H1 (cell line): ENCODE measurements at regions not wholly inside any gene's neighbourhood (a gene's known extent, or its start where the extent isn't known, plus 50 kb on each side); places are given as distances from the start of the nearest gene placed in this dataset.
A peak's percentile ranks its signal among the peaks of the same experiment; 100 is the strongest.

Source experiments
- CTCF ChIA-PET: fragments of 300-600 bp; sonication (Branson Sonifier 250); formaldehyde crosslinking; loops from one replicate; lab custom pipeline; 2021; ENCODE audit not compliant: partially characterized antibody; lab: Charles Lee
- POLR2A ChIA-PET: fragments of 300-600 bp; sonication (Branson Sonifier 250); formaldehyde crosslinking; loops from one replicate; lab custom pipeline; 2021; ENCODE audit warnings: inconsistent platforms; ENCODE audit not compliant: partially characterized antibody; lab: Charles Lee
- DNase-seq, 2 experiments: peaks; one replicate each; pipeline versions ENCODE4 v3.0.0 to v3.0.0-alpha.2; 2010 to 2022; ENCODE audit warnings: low spot score in 2 of 2, low read depth in 1 of 2, mixed read lengths in 1 of 2
- FAIRE-seq: peaks from 2 replicates; lab custom pipeline; 2011; peaks lifted over from hg19 to GRCh38; lab: Jason Lieb, UNC
- H2AFZ ChIP-seq: 2 replicates; pipeline ENCODE4 v1.8.1; 2012; ENCODE audit warnings: low read length, inconsistent platforms
- H2AK5ac ChIP-seq: 2 replicates; pipeline ENCODE4 v1.6.1; 2013; ENCODE audit warnings: low read depth, low read length
- H2BK120ac ChIP-seq: replicated peaks from 2 replicates; pipeline ENCODE3; 2013; ENCODE audit warnings: low read depth, low read length, inconsistent platforms
- H2BK12ac ChIP-seq: 2 replicates; pipeline ENCODE4 v1.6.1; 2013; ENCODE audit warnings: low read depth, low read length
- H2BK15ac ChIP-seq: 2 replicates; pipeline ENCODE4 v1.6.1; 2013; ENCODE audit warnings: low read length
- H2BK20ac ChIP-seq: 2 replicates; pipeline ENCODE4 v1.6.1; 2013; ENCODE audit warnings: low read length
- H2BK5ac ChIP-seq: 2 replicates; pipeline ENCODE4 v1.6.1; 2013; ENCODE audit warnings: low read depth, low read length
- H3K14ac ChIP-seq: 2 replicates; pipeline ENCODE4 v1.6.1; 2013; ENCODE audit warnings: inconsistent platforms; ENCODE audit not compliant: insufficient read length
- H3K18ac ChIP-seq: 2 replicates; pipeline ENCODE4 v1.6.1; 2013; ENCODE audit warnings: low read length; ENCODE audit errors: extremely low read depth
- H3K23ac ChIP-seq: 2 replicates; pipeline ENCODE4 v1.6.1; 2013; ENCODE audit warnings: inconsistent platforms; ENCODE audit not compliant: insufficient read length
- H3K23me2 ChIP-seq: 2 replicates; pipeline ENCODE4 v1.6.1; 2013; ENCODE audit warnings: low read depth, low read length
- H3K27ac ChIP-seq: 2 replicates; pipeline ENCODE4 v1.6.1; 2011; ENCODE audit warnings: low read depth, low read length, inconsistent platforms
- H3K27me3 ChIP-seq, 4 experiments: replicated peaks in 1 of 4; 1 replicate in 1 of 4; 2 replicates in 3 of 4; pipeline versions ENCODE4 v1.6.1 to v1.8.1; 2011 to 2013; ENCODE audit warnings: low read length in 3 of 4, mild to moderate bottlenecking in 3 of 4, inconsistent platforms in 2 of 4, mixed read lengths in 2 of 4, moderate library complexity in 1 of 4; ENCODE audit not compliant: control insufficient read depth in 3 of 4, insufficient read depth in 3 of 4; ENCODE audit errors: extremely low read depth in 1 of 4
- H3K36me3 ChIP-seq, 4 experiments: 2 replicates each; pipeline versions ENCODE4 v1.6.1 to v1.8.1; 2011 to 2013; ENCODE audit warnings: mild to moderate bottlenecking in 4 of 4, low read length in 3 of 4, moderate library complexity in 2 of 4, control low read depth in 1 of 4, inconsistent platforms in 1 of 4; ENCODE audit not compliant: insufficient read depth in 4 of 4, control insufficient read depth in 2 of 4
- H3K4ac ChIP-seq: replicated peaks from 2 replicates; pipeline ENCODE3; 2013; ENCODE audit warnings: low read length, low read depth, mixed read lengths, inconsistent platforms; ENCODE audit not compliant: insufficient read length
- H3K4me1 ChIP-seq, 4 experiments: replicated peaks in 1 of 4; 1 replicate in 1 of 4; 2 replicates in 3 of 4; pipeline versions ENCODE4 v1.6.1 to v1.8.1; 2011 to 2013; ENCODE audit warnings: low read length in 3 of 4, inconsistent platforms in 2 of 4, mixed read lengths in 1 of 4; ENCODE audit not compliant: insufficient read depth in 4 of 4, control insufficient read depth in 3 of 4
- H3K4me2 ChIP-seq, 2 experiments: 2 replicates each; pipeline versions ENCODE4 v1.6.1 to v1.8.1; 2011 to 2013; ENCODE audit warnings: low read depth in 2 of 2, low read length in 2 of 2, control low read depth in 1 of 2, inconsistent platforms in 1 of 2, mild to moderate bottlenecking in 1 of 2; ENCODE audit not compliant: insufficient read depth in 1 of 2
- H3K4me3 ChIP-seq, 4 experiments: fragments of 200-600, 300-600 bp in 1 of 4; sonication (generic), shearing (Covaris generic), sonication (Bioruptor Twin) in 1 of 4; 2 replicates each; pipeline versions ENCODE4 v1.5.1 to v1.8.1; 2011 to 2016; ENCODE audit warnings: low read length in 4 of 4, low read depth in 3 of 4, control low read depth in 2 of 4, inconsistent platforms in 2 of 4, mild to moderate bottlenecking in 2 of 4, mixed read lengths in 1 of 4, moderate library complexity in 1 of 4; ENCODE audit not compliant: insufficient read depth in 2 of 4; ENCODE audit errors: extremely low read depth in 1 of 4
- H3K56ac ChIP-seq: replicated peaks from 2 replicates; pipeline ENCODE3; 2013; ENCODE audit warnings: low read depth, mild to moderate bottlenecking, mixed read lengths, low read length, inconsistent platforms; ENCODE audit not compliant: insufficient read length
- H3K79me1 ChIP-seq: 2 replicates; pipeline ENCODE4 v1.6.1; 2013; ENCODE audit warnings: low read depth, low read length, control low read depth
- H3K79me2 ChIP-seq, 2 experiments: 2 replicates each; pipeline versions ENCODE4 v1.6.1 to v1.8.1; 2012 to 2013; ENCODE audit warnings: low read length in 2 of 2, mild to moderate bottlenecking in 2 of 2, inconsistent platforms in 1 of 2; ENCODE audit not compliant: insufficient read depth in 2 of 2, control insufficient read depth in 1 of 2
- H3K9ac ChIP-seq, 4 experiments: replicated peaks in 1 of 4; 1 replicate in 1 of 4; 2 replicates in 3 of 4; pipeline versions ENCODE4 v1.6.1 to v1.8.1; 2011 to 2013; ENCODE audit warnings: low read depth in 3 of 4, low read length in 3 of 4, control low read depth in 2 of 4, mild to moderate bottlenecking in 2 of 4, moderate library complexity in 2 of 4, inconsistent platforms in 1 of 4; ENCODE audit errors: extremely low read depth in 1 of 4
- H3K9me3 ChIP-seq, 2 experiments: 2 replicates each; pipeline versions ENCODE4 v1.6.1 to v1.8.1; 2012 to 2013; ENCODE audit warnings: mild to moderate bottlenecking in 2 of 2, moderate library complexity in 2 of 2, control low read depth in 1 of 2, inconsistent platforms in 1 of 2, low read depth in 1 of 2, low read length in 1 of 2, mixed read lengths in 1 of 2; ENCODE audit not compliant: insufficient read depth in 2 of 2
- H4K20me1 ChIP-seq, 2 experiments: replicated peaks in 1 of 2; 2 replicates each; pipeline versions ENCODE3 to v1.8.1; 2011 to 2013; ENCODE audit warnings: inconsistent platforms in 2 of 2, low read length in 2 of 2, mild to moderate bottlenecking in 1 of 2; ENCODE audit not compliant: insufficient read depth in 2 of 2, control insufficient read depth in 1 of 2
- H4K5ac ChIP-seq: 2 replicates; pipeline ENCODE4 v1.6.1; 2013; ENCODE audit warnings: low read length, low read depth, mixed read lengths, inconsistent platforms; ENCODE audit not compliant: insufficient read length
- H4K8ac ChIP-seq: 2 replicates; pipeline ENCODE4 v1.8.0; 2013; ENCODE audit warnings: mild to moderate bottlenecking, moderate library complexity, low read length, inconsistent platforms; ENCODE audit not compliant: insufficient read depth; ENCODE audit errors: extremely low read depth
- H4K91ac ChIP-seq: replicated peaks from 2 replicates; pipeline ENCODE3; 2013; ENCODE audit warnings: low read length, mixed read lengths, inconsistent platforms; ENCODE audit not compliant: insufficient read length
- BCL11A ChIP-seq, 2 experiments: IDR thresholded peaks; one replicate each; pipeline ENCODE4 v1.6.1; 2011; ENCODE audit warnings: low read depth in 2 of 2, low read length in 2 of 2, mild to moderate bottlenecking in 2 of 2
- BRCA1 ChIP-seq: IDR thresholded peaks from 2 replicates; pipeline ENCODE4 v1.6.1; 2012; ENCODE audit warnings: low read depth, low read length, improper control_type of control experiment
- CBX5 ChIP-seq: fragments of 300-800, 300-1000 bp; sonication (generic); IDR thresholded peaks from 2 replicates; pipeline ENCODE4 v1.7.1; 2016; ENCODE audit warnings: antibody characterized with exemption, low read length, low read depth
- CBX8 ChIP-seq: fragments of 300-800, 300-1000 bp; sonication (generic); IDR thresholded peaks from 2 replicates; pipeline ENCODE4 v1.7.1; 2016; ENCODE audit warnings: low read depth, low read length, borderline replicate concordance
- CEBPB ChIP-seq: IDR thresholded peaks from 2 replicates; pipeline ENCODE4 v1.6.1; 2012; ENCODE audit warnings: low read depth, low read length
- CHD1 ChIP-seq: IDR thresholded peaks from 2 replicates; pipeline ENCODE4 v1.6.1; 2012; ENCODE audit warnings: low read depth, low read length, improper control_type of control experiment
- EP300 ChIP-seq, 2 experiments: IDR thresholded peaks; 1 replicate in 1 of 2; 2 replicates in 1 of 2; pipeline ENCODE4 v1.6.1; 2011 to 2012; ENCODE audit warnings: low read depth in 2 of 2, low read length in 2 of 2, mild to moderate bottlenecking in 2 of 2, borderline replicate concordance in 1 of 2, inconsistent platforms in 1 of 2, moderate library complexity in 1 of 2
- FOSL1 ChIP-seq: IDR thresholded peaks from 2 replicates; pipeline ENCODE4 v1.6.1; 2011; ENCODE audit warnings: mild to moderate bottlenecking, low read depth, low read length, moderate library complexity; ENCODE audit not compliant: insufficient read depth
- JUN ChIP-seq: IDR thresholded peaks from 2 replicates; pipeline ENCODE4 v1.6.1; 2011; ENCODE audit warnings: low read depth, mild to moderate bottlenecking, improper control_type of control experiment, low read length
- JUND ChIP-seq: IDR thresholded peaks from 2 replicates; pipeline ENCODE4 v1.6.1; 2011; ENCODE audit warnings: mild to moderate bottlenecking, improper control_type of control experiment, low read length
- NRF1 ChIP-seq: IDR thresholded peaks from 2 replicates; pipeline ENCODE4 v1.6.1; 2011; ENCODE audit warnings: mild to moderate bottlenecking, low read depth, low read length, improper control_type of control experiment
- POLR2A ChIP-seq, 2 experiments: IDR thresholded peaks; 1 replicate in 1 of 2; 2 replicates in 1 of 2; pipeline ENCODE4 v1.6.1; 2011; ENCODE audit warnings: low read depth in 2 of 2, low read length in 2 of 2, mild to moderate bottlenecking in 2 of 2; ENCODE audit errors: control extremely low read depth in 1 of 2
- SAP30 ChIP-seq: fragments of 300-600 bp; sonication (generic); IDR thresholded peaks from 2 replicates; pipeline ENCODE4 v1.7.1; 2012; ENCODE audit warnings: low read length, moderate library complexity, mild to moderate bottlenecking, inconsistent platforms; ENCODE audit not compliant: insufficient read depth, insufficient replicate concordance
- SRF ChIP-seq: IDR thresholded peaks from 2 replicates; pipeline ENCODE4 v1.6.1; 2011; ENCODE audit warnings: mild to moderate bottlenecking, low read depth, low read length, moderate library complexity
- TAF7 ChIP-seq: optimal IDR thresholded peaks from 2 replicates; pipeline ENCODE3; 2011; ENCODE audit warnings: low read depth, mild to moderate bottlenecking, inconsistent platforms, low read length, moderate library complexity, borderline replicate concordance
- TEAD4 ChIP-seq: IDR thresholded peaks from 2 replicates; pipeline ENCODE4 v1.6.1; 2012; ENCODE audit warnings: low read depth, low read length, inconsistent platforms, mixed read lengths
- ZNF274 ChIP-seq: IDR thresholded peaks from 2 replicates; pipeline ENCODE4 v1.7.0; 2012; ENCODE audit warnings: low read length, borderline replicate concordance; ENCODE audit errors: extremely low read depth

DNA sequence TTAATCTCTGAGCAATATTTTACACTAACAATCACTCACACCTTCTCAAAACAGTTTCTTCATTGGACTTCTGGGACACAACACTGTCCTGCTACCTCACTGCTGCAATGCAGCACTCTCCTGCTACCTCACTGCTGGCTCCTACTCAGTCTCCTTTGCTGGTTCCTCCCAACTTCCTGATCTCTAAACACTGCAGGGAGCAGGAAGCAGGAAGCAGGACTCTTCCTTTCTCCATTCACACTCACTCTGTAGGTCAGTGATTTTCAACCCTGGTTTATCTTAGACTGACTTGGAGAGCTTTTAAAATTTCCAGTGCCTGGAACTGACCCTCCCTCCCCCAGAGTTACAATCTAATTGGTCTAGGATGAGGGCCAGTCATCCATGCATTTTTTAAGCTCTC, 243.4 kb upstream of the RBBP8 start:
- Histone ChIP-seq H2BK12ac (no peak overlapping the region), H2BK5ac (no peak overlapping the region), H2BK15ac (no peak overlapping the region), H3K27ac (no peak overlapping the region), H3K9me3 (peaks cover 12 to 14% of the 10 kb centered on the region in 2 experiments; a peak in 3 of 4 replicates), H3K23me2 (no peaks in the 10 kb centered on the region), H3K18ac (no peak overlapping the region), H3K4me2 (no peak overlapping the region), H2BK120ac (no peak overlapping the region), H2AFZ (0 out of 2 replicates have a peak overlapping the region, but pooled peaks have one; percentile 9), H3K79me2 (no peaks in the 10 kb centered on the region), H2AK5ac (no peak overlapping the region), H2BK20ac (no peak overlapping the region), H4K8ac (no peak overlapping the region), H3K27me3 (no peaks in the 10 kb centered on the region), H3K36me3 (no peaks in the 10 kb centered on the region; a peak in 1 of 8 replicates), H3K56ac (no peak overlapping the region)
- POLR2A ChIA-PET, result no interaction called here
- TF ChIP-seq FOSL1 (no peak), BRCA1 (no peak), CBX8 (no peak), SRF (no peak), BCL11A (IDR thresholded peaks at IDR 0.05; ENCODE audit: low read depth in 2 of 2, low read length in 2 of 2) (no peak), CHD1 (no peak), POLR2A (IDR thresholded peaks at IDR 0.05; ENCODE audit: control extremely low read depth in 1 of 2, low read depth in 2 of 2, low read length in 2 of 2) (no peak), TEAD4 (no peak), SAP30 (no peak), JUND (no peak), CBX5 (no peak), NRF1 (no peak), CEBPB (no peak), TAF7 (no peak), JUN (no peak), EP300 (IDR thresholded peaks at IDR 0.05; ENCODE audit: borderline replicate concordance in 1 of 2, low read depth in 2 of 2, low read length in 2 of 2) (no peak), ZNF274 (no peak)
- TF ChIP-seq, all 59 proteins: peak for 0
- H3K14ac ChIP-seq, result no peak overlapping the region
- H3K4ac ChIP-seq, result no peak overlapping the region
- CTCF ChIA-PET, result interaction anchor here (1.1 kb wide), 1 partner anchor 12 kb away, joined by 3 read pairs; no protein-coding TSS in a partner anchor
- no peak overlapping the region for H4K5ac ChIP-seq
- no peak overlapping the region for H3K9ac ChIP-seq
- H4K20me1 ChIP-seq, result no peaks in the 10 kb centered on the region
- H3K23ac ChIP-seq, result no peak overlapping the region
- FAIRE-seq, result no peak
- no peaks in the 10 kb centered on the region for H3K79me1 ChIP-seq
- DNase-seq, result no peak
- no peak overlapping the region for H3K4me3 ChIP-seq
- no peak overlapping the region for H4K91ac ChIP-seq
- H3K4me1 ChIP-seq, result peaks cover 0 to 4% (median 1%) of the 10 kb centered on the region in 4 experiments; a peak in 2 of 7 replicates
